ENCODE measurements at regions not wholly inside any gene's neighbourhood (a gene's known extent, or its start where the extent isn't known, plus 50 kb on each side); places are given as distances from the start of the nearest gene placed in this dataset.
"Not testable (repeated sequence)": the region's sequence is repeated elsewhere in the genome, so short reads cannot be mapped to it uniquely, and the experiment has no call there.

DNA sequence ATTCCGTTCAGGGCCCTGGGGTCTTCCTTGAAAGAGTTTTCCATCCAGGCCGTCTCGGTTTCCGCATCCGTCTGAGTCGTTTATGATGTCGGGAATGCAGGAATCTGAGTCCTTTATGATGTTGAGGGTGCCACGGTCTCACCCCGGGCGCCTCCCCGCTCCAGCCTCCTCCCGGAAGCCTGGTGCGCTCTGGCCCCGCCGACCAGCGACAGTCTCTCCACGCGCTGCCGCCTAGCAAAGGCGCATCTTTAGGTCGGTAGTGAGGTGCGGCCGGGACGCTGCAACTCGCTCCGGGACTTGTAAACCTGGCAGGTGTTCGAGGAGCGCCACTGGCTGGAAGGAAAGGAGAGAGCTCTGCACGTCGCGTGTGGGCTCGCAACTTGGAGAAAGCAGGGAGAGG lies 132.6 kb downstream of the FAM72C start:
- whole genome bisulfite sequencing (ENCODE audit: insufficient coverage, insufficient read length), result no CpG with 5 or more reads among the region's 32 CpGs
- not testable (repeated sequence) for H3K27me3 ChIP-seq (ENCODE audit: control insufficient read depth, insufficient read depth, low read length); DNase-seq (ENCODE audit: low read depth, low spot score); H3K27ac ChIP-seq (ENCODE audit: low read length); H3K4me3 ChIP-seq (ENCODE audit: low read length); H3K36me3 ChIP-seq (ENCODE audit: control insufficient read depth, insufficient read depth, low read length); H3K4me1 ChIP-seq (ENCODE audit: control insufficient read depth, insufficient read depth, low read length); H3K9me3 ChIP-seq (ENCODE audit: control insufficient read depth, insufficient read depth, low read length)

DNA sequence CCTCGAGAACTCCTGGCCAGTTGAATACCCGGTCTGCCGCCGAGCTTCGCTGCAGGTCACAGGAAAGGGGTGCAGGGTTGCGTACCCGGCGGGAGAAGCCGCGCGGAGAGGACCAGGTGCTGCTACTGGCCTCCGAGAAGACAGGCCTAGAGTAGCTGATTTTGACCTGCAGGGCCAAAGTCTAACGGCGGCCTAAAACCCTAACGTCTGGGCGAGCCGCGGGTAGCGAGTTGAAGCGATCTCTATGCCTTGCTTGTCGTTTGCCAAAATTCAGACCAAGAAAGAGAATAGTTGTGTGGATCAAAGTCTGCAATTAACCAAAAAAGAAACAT lies 133.2 kb downstream of the FAM72C start:
- H3K27ac ChIP-seq (ENCODE audit: low read length); H3K27me3 ChIP-seq (ENCODE audit: control insufficient read depth, insufficient read depth, low read length); H3K4me1 ChIP-seq (ENCODE audit: control insufficient read depth, insufficient read depth, low read length); H3K36me3 ChIP-seq (ENCODE audit: control insufficient read depth, insufficient read depth, low read length); H3K9me3 ChIP-seq (ENCODE audit: control insufficient read depth, insufficient read depth, low read length); DNase-seq (ENCODE audit: low read depth, low spot score); H3K4me3 ChIP-seq (ENCODE audit: low read length): not testable (repeated sequence)
- no CpG with 5 or more reads among the region's 21 CpGs for WGBS (ENCODE audit: insufficient coverage, insufficient read length)

DNA sequence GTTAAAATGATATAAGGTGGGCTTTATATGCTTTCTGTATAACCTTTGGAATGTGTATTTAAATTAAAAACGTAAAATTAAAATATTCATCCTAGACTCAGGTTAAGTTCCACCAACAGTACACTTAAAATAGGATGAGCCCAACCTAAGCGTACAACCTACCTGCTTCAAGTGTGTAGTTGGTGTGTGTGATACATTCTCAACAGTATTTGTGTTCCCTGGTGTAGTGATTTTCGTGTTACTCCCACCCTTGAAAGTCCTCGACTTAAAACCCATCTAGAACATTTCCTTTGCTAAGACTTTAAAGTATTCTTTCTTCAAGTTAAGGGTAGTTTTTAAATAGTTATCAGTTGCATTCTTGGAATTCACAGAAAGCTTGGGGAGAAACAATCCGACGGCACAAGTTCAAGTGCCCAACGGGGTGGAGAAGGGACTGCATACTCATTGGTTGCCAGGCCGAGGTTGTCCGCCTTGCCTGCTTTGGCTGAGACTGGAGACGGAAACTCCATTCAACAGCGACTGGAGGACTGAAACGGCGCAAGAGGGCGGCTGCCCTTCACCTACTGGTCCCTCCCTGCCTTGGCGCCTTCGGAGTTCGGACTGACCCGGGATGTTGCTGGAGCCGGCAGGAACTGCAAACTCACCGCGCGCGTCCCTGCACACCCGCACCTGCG lies 133.7 kb downstream of the FAM72C start:
- H3K4me1 ChIP-seq (ENCODE audit: control insufficient read depth, insufficient read depth, low read length); H3K9me3 ChIP-seq (ENCODE audit: control insufficient read depth, insufficient read depth, low read length); H3K36me3 ChIP-seq (ENCODE audit: control insufficient read depth, insufficient read depth, low read length); H3K4me3 ChIP-seq (ENCODE audit: low read length); DNase-seq (ENCODE audit: low read depth, low spot score); H3K27me3 ChIP-seq (ENCODE audit: control insufficient read depth, insufficient read depth, low read length); H3K27ac ChIP-seq (ENCODE audit: low read length): not testable (repeated sequence)
- no CpG with 5 or more reads among the region's 25 CpGs for WGBS (ENCODE audit: insufficient coverage, insufficient read length)

DNA sequence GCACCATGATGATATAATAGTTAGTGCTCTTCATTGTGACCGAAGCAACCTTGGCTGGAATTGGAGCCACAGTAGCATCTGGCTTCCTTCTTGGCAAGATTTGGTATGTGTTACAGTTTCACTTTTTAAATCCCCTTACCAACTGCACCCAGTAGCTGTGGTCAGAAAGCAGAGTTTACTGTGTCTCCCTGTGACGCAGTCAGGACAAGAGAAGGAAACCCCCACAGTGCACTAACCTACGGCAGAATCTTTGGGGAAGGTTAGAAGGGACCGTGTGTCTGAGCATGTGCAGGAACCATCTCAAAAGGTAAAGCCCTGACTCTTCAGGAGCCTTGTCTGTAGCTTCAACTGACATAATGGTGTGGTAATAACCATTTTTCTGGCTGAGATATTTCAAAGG lies 138.4 kb downstream of the FAM72C start:
- H3K36me3 ChIP-seq (ENCODE audit: control insufficient read depth, insufficient read depth, low read length); H3K27ac ChIP-seq (ENCODE audit: low read length); DNase-seq (ENCODE audit: low read depth, low spot score); H3K4me1 ChIP-seq (ENCODE audit: control insufficient read depth, insufficient read depth, low read length); H3K4me3 ChIP-seq (ENCODE audit: low read length); H3K27me3 ChIP-seq (ENCODE audit: control insufficient read depth, insufficient read depth, low read length); H3K9me3 ChIP-seq (ENCODE audit: control insufficient read depth, insufficient read depth, low read length): not testable (repeated sequence)
- WGBS (ENCODE audit: insufficient coverage, insufficient read length), result no CpG with 5 or more reads among the region's 4 CpGs

DNA sequence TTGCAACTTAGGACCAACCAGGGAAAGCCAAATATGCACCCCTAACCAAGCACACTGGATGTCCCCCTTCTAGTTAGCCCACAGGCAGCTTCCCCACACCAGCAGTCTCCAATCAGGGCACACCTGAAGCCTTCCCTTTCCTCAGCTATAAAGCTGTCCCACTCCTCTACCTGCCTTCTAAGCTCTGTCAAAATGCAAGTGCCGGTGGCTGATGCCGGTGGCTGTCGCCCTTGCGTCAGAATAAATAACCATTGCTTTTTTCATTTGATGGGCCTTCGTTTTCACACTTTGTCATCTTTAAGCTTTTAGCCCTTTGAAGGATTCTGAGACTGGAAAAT lies 139.4 kb downstream of the FAM72C start:
- not testable (repeated sequence) for DNase-seq (ENCODE audit: low read depth, low spot score); H3K27ac ChIP-seq (ENCODE audit: low read length); H3K4me3 ChIP-seq (ENCODE audit: low read length); H3K4me1 ChIP-seq (ENCODE audit: control insufficient read depth, insufficient read depth, low read length); H3K36me3 ChIP-seq (ENCODE audit: control insufficient read depth, insufficient read depth, low read length); H3K9me3 ChIP-seq (ENCODE audit: control insufficient read depth, insufficient read depth, low read length); H3K27me3 ChIP-seq (ENCODE audit: control insufficient read depth, insufficient read depth, low read length)
- WGBS (ENCODE audit: insufficient coverage, insufficient read length), result no CpG with 5 or more reads among the region's 5 CpGs

DNA sequence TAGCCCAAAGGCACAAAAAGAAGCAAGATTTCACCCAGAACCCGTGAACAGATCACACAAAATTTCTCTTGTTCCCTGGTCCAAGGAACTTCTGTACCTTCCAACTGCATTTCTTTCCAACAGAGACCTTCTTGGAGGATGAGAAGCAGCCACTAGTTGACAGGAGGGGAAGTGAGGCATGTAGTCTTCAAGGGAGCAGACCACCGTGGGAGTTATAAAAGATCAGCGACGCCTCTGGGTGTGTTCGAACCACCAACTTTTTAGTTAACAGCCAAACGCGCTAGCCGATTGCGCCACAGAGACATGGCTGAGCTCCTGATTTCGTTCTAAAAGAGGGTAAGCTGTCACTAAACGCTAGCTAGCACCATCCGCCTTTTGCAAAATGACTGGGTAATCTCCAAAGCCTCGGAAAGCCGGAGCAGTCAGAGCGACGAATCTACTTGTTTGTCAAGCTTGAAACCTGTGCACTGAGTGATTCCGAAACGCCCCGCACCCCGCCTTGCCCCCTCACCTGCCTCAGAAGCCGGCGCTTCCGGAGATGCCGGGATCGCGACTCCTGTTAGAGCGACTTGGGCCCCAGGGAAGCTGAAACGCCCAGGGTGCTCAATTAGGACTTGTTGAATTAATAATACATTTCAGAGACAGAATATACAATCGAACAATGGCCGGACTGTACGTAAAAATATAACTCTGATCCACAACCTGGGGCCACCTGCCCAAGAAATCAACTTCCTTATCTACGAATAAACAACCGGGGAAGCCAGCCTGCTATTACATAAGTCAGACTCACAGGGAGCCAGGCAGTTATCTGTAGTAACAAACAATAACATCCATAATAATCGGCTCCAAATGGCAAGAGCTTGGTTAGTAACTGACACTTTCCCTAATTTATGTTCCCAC lies 140.1 kb downstream of the FAM72C start:
- H3K4me1 ChIP-seq (ENCODE audit: control insufficient read depth, insufficient read depth, low read length); DNase-seq (ENCODE audit: low read depth, low spot score); H3K4me3 ChIP-seq (ENCODE audit: low read length); H3K27ac ChIP-seq (ENCODE audit: low read length); H3K9me3 ChIP-seq (ENCODE audit: control insufficient read depth, insufficient read depth, low read length); H3K27me3 ChIP-seq (ENCODE audit: control insufficient read depth, insufficient read depth, low read length); H3K36me3 ChIP-seq (ENCODE audit: control insufficient read depth, insufficient read depth, low read length): not testable (repeated sequence)
- no CpG with 5 or more reads among the region's 34 CpGs for WGBS (ENCODE audit: insufficient coverage, insufficient read length)

DNA sequence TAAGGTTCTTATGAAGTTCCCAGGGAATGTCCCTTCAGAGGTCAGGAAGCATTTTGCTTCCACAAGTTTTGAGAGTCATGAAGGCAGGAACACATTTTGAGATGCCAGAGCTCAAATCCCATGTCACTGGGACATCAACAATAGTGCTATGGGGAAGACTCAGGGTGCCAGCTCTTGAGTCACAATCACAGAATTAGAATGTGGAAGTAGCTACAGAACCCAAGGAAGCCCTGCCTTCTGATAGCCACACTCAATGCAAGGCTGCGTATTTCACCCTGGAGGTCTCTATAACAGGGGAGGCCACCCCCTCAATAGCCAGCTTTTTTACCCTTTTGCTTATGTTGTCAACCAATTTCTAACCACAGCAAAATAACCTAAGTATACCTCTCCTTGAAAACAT lies 145.6 kb downstream of the FAM72C start:
- no CpG with 5 or more reads among the region's 1 CpG for WGBS (ENCODE audit: insufficient coverage, insufficient read length)

DNA sequence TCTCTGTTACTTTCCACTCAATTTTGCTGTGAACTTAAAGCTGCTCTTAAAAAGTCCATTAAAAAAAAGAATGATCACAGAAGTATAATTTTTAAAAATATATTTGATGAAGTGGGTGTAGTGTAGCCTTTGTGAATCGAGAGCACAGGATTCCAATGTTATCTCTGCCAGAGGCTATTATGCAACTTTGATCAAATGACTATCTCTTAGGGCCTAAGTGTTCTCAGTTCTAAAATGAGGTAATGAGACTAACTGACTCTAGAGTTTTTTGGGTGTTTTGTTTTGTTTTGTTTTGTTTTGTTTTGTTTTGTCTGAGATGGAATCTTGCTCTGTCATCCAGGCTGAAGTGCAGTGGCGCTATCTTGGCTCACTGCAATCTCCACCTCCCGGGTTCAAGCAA lies 147.5 kb downstream of the FAM72C start:
- not testable (repeated sequence) for H3K27ac ChIP-seq (ENCODE audit: low read length); DNase-seq (ENCODE audit: low read depth, low spot score); H3K27me3 ChIP-seq (ENCODE audit: control insufficient read depth, insufficient read depth, low read length); H3K9me3 ChIP-seq (ENCODE audit: control insufficient read depth, insufficient read depth, low read length); H3K4me3 ChIP-seq (ENCODE audit: low read length); H3K36me3 ChIP-seq (ENCODE audit: control insufficient read depth, insufficient read depth, low read length); H3K4me1 ChIP-seq (ENCODE audit: control insufficient read depth, insufficient read depth, low read length)
- WGBS (ENCODE audit: insufficient coverage, insufficient read length), result no CpG with 5 or more reads among the region's 3 CpGs

More for the DNA sequence above, 145.6 kb downstream of the FAM72C start:
- DNase-seq (ENCODE audit: low read depth, low spot score); H3K36me3 ChIP-seq (ENCODE audit: control insufficient read depth, insufficient read depth, low read length); H3K9me3 ChIP-seq (ENCODE audit: control insufficient read depth, insufficient read depth, low read length); H3K27me3 ChIP-seq (ENCODE audit: control insufficient read depth, insufficient read depth, low read length); H3K27ac ChIP-seq (ENCODE audit: low read length); H3K4me1 ChIP-seq (ENCODE audit: control insufficient read depth, insufficient read depth, low read length); H3K4me3 ChIP-seq (ENCODE audit: low read length): not testable (repeated sequence)

DNA sequence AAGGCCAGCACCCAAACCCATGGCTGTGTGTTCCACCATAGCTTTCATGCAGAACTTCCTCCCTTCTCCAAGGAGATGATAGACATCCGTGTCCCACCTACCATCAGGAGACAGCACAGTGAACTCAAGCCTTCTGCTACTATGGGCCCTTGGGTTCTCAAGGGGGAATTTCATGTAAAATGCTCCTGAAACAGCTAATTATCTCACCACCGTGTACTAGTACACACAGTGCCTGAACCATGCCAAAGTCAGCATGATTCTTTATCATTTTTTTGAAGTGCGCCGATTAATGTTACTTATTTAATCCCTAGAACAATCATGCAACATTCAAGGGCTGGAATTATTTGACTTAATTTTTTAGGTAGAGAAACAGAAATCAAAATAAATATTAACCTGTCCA lies 151.7 kb downstream of the FAM72C start:
- not testable (repeated sequence) for H3K27ac ChIP-seq (ENCODE audit: low read length); H3K27me3 ChIP-seq (ENCODE audit: control insufficient read depth, insufficient read depth, low read length); H3K9me3 ChIP-seq (ENCODE audit: control insufficient read depth, insufficient read depth, low read length); DNase-seq (ENCODE audit: low read depth, low spot score); H3K4me3 ChIP-seq (ENCODE audit: low read length); H3K4me1 ChIP-seq (ENCODE audit: control insufficient read depth, insufficient read depth, low read length); H3K36me3 ChIP-seq (ENCODE audit: control insufficient read depth, insufficient read depth, low read length)
- WGBS (ENCODE audit: insufficient coverage, insufficient read length), result no CpG with 5 or more reads among the region's 4 CpGs

DNA sequence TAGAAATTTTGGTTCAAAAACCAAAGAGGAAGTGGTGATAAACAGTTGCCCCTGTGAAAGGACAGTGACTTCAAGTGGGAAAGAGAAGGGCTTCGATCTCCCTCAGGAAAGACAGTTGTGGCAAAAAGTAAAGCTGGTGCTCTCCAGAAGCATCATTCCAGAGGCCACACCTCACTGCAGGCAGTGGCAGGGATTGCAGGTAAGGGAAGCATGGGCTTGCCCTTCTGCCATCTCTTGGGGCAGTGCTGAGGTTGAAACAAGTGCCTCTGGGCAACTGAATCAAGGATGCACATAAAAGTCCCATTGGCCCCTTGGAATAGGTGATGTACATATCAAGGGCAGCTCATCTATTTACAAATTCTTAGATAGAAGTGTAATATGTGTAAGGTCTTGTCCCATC lies 155.4 kb downstream of the FAM72C start:
- not testable (repeated sequence) for H3K27ac ChIP-seq (ENCODE audit: low read length); H3K36me3 ChIP-seq (ENCODE audit: control insufficient read depth, insufficient read depth, low read length); H3K4me1 ChIP-seq (ENCODE audit: control insufficient read depth, insufficient read depth, low read length); H3K27me3 ChIP-seq (ENCODE audit: control insufficient read depth, insufficient read depth, low read length); DNase-seq (ENCODE audit: low read depth, low spot score); H3K4me3 ChIP-seq (ENCODE audit: low read length); H3K9me3 ChIP-seq (ENCODE audit: control insufficient read depth, insufficient read depth, low read length)
- no CpG with 5 or more reads among the region's 1 CpG for WGBS (ENCODE audit: insufficient coverage, insufficient read length)

DNA sequence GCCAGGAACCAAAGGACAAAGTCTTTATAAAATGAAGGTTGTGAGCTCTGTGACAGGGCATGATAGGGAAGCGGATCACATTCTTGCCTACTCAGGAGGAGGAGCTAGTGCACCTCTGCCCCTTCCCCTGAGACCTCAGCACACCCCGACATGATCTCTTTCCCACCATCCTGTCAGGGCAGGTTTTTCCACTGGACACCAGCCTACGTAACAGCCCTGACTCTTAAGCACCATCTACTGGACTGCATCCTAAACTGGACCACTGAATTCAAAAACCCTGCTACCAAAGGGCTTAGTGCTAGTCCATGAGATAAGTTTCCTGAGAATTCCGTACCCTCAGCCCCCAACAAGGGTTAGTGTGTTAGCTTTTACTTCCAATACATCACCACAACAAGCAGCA lies 166.4 kb downstream of the FAM72C start:
- not testable (repeated sequence) for DNase-seq (ENCODE audit: low read depth, low spot score); H3K27me3 ChIP-seq (ENCODE audit: control insufficient read depth, insufficient read depth, low read length); H3K9me3 ChIP-seq (ENCODE audit: control insufficient read depth, insufficient read depth, low read length); H3K36me3 ChIP-seq (ENCODE audit: control insufficient read depth, insufficient read depth, low read length); H3K4me3 ChIP-seq (ENCODE audit: low read length); H3K27ac ChIP-seq (ENCODE audit: low read length); H3K4me1 ChIP-seq (ENCODE audit: control insufficient read depth, insufficient read depth, low read length)
- WGBS (ENCODE audit: insufficient coverage, insufficient read length), result no CpG with 5 or more reads among the region's 4 CpGs

Measured in iPS DF 6.9 (cell line).